ENCODE measurements at regions not wholly inside any gene's neighbourhood (a gene's known extent, or its start where the extent isn't known, plus 50 kb on each side); places are given as distances from the start of the nearest gene placed in this dataset.
"Not testable (repeated sequence)": the region's sequence is repeated elsewhere in the genome, so short reads cannot be mapped to it uniquely, and the experiment has no call there.

DNA sequence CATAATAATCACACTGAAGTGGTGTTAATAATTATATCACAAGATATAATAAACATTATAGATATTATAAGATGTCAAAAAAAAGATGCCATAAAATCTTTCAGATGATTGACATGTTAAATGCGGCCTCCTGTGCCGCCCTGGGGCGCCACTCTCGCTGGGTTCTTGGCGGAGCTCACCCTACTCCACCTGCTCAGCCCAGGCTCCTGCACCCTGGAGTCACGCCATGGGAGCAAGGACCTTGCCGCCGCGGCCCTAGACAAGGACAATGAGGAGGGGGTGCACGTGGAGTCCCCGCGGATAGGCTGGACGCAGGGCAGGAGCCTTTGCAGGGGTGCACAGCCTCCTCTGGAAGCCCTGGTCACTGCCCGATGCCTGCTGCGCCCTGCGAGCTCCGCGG lies 77.5 kb upstream of the ZNF337 start:
- not testable (repeated sequence) for DNase-seq

DNA sequence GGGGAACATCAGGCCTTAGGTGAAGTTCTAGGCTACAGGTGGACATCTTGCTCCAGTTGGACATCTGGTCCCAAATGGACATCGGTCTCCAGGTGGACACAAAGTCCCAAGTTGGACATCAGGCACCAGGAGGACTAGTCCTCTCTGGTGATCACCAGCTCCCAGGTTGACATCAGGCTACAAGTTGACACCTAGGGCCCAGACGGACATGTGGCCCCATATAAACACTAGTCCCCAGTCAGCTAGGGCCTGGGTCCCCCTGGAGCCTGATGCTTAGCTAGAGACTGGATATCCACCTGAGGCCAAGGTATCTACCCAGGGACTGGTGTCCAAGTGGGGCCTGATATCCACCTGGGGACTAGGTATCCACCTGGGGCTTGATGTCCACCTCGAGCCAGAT lies 75.8 kb upstream of the ZNF337 start:
- DNase-seq: not testable (repeated sequence)

DNA sequence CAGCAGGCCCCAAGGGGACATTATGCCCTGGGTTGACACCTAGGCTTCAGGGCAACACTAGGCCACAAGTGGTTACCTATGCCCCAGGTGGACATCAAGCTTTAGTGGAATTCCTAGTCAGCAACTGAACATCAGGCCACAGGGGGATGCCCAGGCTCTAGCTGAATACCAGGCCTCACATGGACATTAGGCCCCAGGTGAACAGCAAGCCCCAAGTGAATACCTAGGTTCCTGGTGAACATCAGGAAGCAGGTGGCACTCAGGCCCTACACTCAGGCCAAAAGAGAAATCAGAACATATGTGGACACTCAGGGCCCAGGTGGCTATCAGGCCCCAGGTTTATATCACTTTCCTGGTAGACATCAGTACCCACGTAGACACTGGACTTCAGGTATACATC lies 75.2 kb upstream of the ZNF337 start:
- DNase-seq: not testable (repeated sequence)

DNA sequence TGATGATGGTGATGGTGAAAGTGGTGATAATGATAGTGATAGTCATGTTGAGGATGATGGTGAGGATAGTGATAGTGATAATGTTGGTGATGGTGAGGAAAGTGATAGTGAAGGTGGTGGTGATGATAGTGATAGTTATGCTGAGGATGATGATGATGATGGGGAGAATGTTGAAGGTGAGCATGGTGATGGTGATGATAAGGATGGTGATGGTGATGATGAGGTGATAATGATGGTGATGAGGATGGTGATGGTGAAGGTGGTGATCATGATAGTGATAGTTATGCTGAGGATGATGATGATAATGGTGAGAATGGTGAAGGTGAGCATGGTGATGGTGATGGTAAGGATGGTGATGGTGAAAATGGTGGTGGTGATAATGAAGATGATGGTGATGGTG lies 64.9 kb upstream of the ZNF337 start:
- DNase-seq: no peak

DNA sequence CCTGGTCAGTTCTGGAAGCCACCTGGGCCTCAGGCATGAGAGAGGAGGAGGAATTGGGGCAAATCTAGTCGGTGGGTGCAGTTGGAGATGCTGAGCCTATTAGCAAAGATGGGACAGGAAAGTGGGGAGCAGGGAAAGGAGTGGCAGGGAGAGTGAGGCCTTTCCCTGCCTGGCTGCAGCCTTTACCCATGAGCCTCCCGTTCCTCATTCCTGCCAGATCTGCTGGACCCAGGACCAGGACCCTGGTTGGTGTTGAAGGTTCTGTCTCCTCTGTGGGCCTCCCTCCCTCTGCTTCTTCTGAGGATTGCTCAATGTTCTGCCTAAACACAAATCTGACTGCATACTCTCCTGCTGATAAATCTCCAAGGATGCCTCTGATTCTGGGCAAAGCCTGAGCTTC lies 64.4 kb upstream of the ZNF337 start:
- not testable (repeated sequence) for DNase-seq

DNA sequence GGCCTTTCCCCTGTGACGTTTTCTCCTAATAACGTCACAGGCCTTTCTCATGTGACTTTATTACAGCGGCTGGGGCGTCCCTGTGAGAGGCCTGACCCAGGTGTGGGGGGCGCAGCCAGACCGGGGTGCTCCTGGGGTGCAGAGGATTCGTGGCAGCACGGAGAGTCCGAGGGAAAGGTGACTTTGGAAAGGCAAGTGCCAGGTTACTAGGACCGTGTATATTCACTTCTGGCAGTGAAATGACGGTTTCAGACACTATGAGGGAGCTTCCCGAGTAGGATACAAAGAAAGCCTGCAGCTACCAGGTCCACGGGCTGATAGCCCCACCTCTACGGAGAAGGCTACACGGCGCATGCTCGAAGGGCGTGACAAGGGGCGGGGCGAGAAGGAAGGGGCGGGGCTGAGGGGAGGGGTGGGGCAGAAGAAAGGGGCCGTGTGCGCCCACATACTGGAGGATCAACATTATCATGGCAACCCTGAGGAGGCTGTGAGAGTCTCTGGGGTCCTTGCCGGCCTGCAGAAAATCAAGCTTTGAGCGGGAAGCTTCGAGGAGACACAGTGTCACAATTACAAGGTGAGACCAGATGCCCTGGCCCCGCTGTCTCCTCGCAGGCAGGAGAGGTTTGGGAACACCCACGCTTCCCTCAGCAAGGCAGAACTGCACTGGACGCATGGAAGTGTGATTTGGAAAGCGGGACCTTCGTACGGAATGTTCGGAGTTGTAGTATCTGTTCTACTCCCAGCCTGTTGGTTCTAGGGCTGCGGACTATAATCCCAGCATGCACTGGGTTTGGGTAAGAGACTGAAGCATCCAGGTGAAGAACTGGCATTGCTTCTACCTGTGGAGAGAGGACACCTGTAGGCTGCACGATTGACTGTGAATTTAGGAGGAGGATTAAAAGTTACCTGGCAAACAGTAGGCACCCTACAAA lies 54.4 kb upstream of the ZNF337 start:
- peak in 1 of 2 donors; percentile 43 for DNase-seq

DNA sequence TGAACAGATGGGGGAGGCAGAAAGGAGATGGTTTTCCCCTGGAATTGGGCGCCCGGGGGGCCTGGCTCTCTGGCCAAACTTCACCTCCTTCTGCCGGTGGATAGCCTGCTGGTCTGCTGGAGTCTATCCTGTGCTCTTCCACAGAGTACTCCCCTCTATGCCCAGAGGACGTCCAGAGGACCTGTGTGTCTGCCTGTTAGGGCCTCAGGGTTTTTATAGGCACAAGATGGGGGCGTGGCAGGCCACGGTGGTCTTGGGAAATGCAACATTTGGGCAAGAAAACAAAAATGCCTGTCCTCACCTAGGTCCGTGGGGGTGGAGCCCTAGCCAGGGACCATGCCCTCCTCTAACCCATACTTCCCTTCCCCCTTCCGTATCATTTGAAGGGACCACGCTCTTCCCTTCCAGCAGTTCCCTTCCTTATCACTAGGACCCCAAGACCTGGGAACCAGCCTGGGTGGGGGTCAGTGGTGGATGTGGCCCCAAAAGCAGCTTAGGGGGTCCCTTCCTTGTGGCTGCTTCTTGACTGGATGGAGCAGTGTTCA lies 53.6 kb upstream of the ZNF337 start:
- DNase-seq: no peak

DNA sequence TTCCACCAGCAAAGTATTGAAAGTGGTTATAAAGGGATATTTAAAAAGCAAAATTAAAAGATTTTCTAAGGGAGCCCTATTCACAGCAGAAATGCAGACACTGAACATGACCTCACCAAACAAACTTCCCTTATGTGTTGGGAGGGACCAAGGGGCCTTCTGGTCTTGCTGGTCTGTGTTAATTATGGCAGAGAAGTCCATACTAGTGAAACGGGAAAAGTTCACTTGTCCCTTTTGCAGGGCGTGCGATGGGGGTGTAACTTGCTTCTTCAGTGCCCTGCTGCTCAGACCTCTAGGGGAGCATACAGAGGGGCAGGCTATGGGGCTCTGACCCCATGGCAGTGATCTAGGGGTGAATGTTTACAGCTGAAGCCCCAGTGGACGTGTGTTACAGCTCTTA lies 53.0 kb upstream of the ZNF337 start:
- DNase-seq: no peak

Data from hippocampal formation (tissue), 2 donors.